HG03439 (cell line): ENCODE measurements at regions not wholly inside any gene's neighbourhood (a gene's known extent, or its start where the extent isn't known, plus 50 kb on each side); places are given as distances from the start of the nearest gene placed in this dataset.

Experiments used
- ATAC-seq: cut with Tn5 transposase; IDR thresholded peaks from one replicate; pipeline ENCODE4 v1.9.1; 2021; ENCODE audit warnings: mild to moderate bottlenecking, moderate library complexity; ENCODE audit not compliant: unreplicated experiment

DNA sequence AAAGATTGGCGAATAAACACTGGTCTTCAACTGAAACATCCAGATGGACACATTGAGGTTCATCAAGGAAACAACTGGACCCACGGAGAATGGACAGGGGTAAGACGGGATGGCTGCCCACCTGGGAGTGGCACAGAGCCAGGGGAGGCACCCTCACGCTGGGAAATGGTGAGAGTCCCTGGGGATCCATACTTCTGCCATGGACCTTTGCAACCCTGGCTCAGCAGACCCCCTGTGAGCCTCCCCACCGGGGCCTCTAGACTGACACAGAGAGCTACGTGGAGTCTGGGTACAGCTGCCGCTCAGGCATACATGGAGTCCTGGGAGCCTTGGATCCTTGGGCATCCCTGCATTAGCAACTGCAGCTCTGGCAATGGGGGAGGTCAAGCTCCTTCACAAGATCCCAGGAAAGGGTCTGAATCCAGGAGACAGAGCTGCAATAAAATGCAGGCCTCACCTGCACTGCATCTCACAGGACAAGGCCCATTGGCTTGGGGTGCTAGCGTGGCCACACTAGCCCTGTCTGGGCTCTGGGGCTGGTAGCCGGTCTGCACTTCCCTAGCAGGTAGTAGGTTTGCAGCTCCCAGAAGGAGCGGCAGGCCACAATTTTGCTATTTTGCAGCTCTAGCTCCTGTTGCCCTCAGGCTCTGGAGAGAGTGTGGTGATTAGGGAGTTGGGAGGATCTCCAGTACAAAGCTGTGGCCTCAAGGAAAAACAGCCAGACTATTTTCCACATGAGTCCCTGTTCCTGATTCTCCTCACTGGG lies 496.4 kb upstream of the LRRC4C start:
- ATAC-seq: no peak

DNA sequence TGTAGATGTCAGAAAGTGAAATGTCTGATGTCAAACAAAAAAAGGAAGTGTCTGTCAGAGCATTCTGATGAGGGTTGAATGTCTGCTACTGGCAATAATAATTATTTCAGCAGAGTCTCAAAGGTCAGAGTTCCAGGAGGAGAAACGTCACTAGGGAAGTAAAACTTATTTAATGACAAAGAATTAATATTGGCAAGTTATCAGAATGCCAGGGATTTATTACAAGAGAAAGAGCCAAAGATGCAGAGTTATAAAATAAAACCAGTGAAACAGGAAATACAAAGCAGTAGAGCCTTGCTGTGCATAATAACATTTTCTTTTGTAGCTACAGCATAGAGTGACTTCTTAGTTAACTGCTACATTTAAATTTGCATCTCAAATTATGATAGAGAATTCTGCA lies 504.0 kb upstream of the LRRC4C start:
- no peak for ATAC-seq

DNA sequence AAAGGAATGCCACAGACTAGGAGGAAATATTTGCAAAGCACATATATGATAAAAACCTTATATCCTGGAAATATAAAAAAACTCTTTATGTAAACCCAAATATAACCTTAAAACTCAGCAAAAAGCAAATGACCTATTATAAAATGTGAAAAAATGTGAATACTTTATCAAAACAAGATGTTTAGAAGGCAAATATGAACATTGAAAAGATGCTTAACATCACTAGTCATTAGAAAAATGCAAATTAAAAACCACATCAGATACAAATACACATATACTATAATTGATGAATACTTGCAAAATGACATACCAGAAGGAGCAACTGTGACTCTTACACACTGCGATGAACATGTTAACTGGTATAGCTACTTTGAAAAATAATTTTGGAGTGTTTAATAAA lies 511.2 kb upstream of the LRRC4C start:
- ATAC-seq: no peak

DNA sequence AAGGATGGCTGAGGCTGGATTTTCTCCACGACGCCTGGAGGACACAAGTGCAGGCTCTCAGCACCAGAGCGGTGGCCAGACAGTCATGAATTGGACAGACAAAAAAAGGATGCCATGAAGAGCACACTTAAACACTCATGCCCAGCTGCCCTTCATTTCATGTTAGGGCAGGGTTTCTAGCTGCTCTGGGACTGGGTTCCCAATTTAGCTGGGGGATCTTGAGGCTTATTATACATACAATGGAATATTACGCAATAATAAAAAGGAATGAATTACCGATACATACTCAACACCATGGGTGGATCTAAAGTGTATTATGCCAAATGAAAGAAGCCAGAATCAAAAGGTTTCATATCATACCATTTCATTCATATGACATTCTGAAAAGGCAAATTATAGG lies 512.1 kb upstream of the LRRC4C start:
- no peak for ATAC-seq

DNA sequence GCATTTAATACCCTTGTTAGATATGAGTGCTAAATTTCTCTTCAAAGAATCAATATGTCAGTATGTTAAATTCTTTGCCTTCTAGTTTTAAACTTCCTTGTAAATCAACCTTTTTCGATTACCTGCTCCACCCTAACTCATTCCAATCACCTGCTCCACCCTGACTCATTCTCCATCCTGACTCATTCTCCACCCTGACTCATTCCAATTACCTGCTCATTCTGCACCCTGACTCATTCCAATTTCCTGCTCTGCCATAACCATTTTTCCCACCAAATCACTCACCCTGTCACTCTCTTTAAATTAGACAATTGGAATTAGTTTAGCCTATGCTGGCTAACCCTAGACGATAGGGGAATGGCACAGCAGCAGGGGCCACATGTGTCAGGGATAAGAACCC lies 519.5 kb upstream of the LRRC4C start:
- ATAC-seq: no peak

DNA sequence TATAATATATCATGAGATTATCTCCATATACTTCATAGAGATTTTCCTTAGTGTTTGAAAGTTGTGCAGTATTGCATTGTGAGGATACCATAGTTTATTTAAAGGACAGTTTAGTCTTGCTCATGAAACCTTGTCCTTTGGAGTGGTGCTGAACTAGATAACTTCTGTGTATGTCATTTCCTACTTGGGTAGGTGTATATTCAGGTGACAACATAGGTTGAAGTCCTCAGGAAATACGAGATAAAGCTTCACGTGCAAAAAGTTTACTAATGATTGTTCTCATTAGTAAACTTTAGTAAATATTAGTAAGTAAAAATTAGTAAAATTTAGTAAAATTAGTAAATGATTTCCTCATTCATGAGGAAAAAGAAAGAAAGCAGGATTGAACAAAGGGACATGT lies 521.3 kb upstream of the LRRC4C start:
- no peak for ATAC-seq

DNA sequence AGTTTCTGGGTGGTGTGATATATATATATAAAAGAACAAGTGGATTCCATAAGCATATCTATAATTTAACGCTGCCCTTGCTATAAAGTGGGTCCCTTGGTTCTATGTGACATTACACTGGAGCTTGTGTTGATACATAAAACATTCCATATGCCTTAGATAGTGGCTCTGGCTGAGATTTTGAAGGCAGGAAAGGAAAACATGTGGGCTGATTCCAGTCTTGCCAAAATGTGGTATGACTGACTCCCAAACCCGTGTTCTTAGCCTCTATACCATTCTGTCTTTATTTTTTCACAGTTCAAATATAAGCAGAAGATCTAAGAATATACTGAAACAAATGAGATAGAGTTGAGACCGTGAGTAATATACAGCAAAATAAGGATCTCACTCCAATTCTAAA lies 522.8 kb upstream of the LRRC4C start:
- ATAC-seq: no peak

DNA sequence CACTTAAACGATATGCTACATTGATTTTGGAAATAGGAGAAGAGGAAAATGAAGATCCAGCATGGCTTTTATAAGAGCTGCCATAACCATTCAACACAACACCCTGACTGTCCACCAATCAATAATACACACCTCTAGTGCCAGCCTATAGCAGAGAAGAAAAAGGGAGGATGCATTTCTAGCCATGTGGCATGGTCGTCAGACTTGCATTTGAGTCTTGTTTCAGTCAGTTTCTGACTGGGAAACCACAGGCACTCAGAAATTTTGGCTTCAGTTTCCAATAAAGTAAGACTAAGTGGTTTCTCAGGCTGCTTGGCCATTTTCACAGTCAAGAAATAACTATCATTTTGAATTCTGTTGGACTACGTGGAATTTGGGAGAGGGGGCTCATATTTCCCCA lies 523.5 kb upstream of the LRRC4C start:
- no peak for ATAC-seq

DNA sequence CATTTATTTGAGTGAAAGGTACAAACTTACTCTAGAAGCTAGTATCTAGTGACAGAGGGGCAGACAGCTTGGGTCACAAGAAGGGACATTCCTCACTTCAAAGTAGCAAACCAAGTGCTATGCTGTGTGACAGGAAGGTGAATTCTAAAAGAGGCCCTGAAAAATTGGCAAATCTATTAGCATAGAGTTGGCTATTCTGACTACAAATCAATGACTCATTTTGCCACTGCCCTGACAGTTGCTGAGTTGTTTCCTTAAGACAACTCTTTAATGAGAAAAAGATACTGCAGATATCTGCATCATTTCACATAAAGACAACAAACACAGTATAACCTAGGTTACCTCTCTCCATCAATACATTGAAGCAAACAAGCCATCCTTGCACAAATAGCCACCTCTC lies 524.0 kb upstream of the LRRC4C start:
- no peak for ATAC-seq

DNA sequence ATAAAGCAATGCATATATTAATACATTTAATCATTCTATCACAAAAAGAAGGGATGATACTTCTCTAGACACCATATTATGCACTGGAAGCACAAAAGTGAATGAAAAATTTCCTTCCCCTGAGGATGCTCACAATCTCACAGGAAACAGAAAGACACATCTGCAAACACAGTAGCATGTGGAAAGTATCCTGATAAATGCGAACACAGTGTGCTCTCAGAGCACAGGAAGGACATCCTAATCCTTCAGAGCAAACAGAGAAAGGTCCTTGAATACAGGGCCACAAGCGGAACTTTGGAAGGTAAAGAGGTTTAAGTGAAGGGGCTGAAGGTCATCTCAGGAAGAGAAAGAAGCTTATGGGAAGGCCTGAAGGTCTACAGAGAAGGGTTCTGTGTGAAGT lies 524.6 kb upstream of the LRRC4C start:
- no peak for ATAC-seq

DNA sequence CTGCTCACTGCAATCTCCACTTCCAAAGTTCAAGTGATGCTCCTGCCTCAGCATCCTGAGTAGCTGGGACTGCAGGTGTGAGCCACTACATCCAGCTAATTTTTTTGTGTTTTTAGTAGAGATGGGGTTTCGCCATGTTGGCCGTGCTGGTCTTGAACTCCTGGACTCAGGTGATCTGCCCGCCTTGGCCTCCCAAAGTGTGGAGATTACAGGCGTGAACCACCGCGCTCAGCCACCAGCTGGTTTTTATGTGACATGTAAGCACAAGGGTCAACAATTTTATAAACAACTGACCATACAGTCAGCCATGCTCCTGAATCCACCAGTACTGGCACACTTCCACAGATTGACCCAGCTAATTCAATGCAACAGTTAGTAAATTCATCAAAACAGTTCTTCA lies 526.3 kb upstream of the LRRC4C start:
- no peak for ATAC-seq

DNA sequence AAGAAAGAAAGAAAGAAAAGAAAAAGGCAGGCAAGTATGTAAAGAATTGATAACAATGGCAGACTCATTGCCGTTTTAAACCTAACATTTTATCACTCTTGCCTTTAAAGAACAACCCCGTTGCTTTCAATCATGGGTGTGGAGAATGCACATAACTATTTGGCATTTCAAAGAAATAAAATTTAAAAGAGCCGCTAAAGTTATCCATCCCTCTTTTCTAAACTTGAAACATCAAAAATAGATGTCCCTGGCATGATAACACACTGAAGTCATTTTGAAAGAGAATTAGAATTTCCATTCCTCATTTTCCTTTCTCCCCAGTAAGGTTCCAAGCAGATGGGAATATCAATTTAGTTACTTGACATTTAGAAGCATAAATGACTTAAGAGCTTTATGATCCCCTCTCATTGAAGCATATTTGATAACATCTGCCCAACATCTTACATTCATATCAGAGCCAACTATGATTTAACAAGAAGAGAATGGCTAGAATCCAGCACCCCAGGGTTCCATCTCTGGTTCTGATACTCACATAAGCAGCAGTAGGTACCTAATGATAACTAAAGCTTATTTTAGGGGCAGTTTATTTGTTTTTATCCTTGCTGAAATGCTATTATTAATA lies 529.6 kb upstream of the LRRC4C start:
- no peak for ATAC-seq

DNA sequence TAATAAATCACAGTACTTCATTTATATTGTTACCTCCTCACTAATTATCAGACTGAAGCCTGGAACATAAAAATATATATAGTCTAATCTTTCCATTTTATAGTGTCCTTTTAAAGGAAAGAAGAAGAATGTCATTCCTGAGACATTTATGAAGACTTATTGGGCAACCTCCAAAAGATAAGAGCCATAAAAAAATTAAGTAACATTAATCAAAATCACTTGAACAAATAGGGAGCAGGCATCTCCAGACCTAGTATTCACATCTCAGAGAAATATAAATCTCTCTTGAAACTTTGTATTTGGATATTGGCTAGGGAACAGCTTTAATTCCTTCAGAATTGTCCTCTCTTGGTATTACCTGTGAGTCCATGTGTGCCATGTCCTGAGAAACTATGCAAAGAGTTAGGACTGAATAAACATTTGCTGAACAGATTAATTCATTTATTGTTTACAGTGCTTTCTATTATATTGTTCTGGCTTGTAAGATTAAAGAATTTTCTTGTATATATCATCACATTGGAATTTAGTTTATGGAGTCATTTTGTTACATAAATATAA lies 530.5 kb upstream of the LRRC4C start:
- ATAC-seq: no peak

DNA sequence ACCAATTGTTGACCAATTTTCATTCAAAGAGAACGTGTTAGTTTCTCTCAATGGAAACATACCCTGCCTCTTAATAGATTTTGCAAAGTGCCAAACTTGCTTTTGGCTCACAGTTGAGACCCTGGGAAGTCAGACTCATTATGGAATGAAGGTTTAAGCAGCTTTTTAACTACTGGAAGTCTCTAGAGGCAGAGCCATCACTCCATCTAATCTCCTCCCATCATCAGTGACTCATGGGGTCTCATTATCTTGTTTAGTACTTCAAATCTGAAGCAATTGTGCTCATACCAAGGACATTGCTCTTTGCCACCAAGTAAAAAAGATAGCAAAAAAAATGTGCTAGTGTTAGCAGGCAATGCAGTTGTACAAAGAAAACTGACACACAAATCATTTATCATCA lies 537.1 kb upstream of the LRRC4C start:
- ATAC-seq: no peak

DNA sequence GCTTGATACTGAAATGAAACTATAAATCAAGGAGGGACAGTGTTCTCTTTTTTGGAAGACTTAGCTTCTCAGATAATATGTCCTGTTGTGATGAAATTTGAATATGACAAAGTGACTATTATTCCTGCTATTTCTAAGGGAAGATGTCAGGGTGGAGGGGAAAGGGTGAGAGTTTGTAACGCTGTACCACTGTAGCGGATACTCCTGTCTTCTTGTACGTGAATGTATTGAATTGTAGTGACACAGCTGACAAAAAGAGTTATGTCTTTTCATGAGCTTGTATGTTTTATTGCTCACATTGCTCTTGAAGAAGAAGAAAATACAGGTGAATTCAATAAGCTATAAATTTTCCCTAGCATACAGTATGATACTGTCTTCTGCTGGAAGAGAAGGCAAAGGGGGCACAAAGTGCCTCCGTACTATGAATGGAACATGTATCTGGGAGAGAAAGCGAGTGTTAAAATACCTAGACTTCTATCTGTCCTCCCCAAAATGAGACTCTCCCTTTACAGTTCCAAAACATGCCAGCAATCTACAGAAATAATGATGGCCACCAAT lies 538.5 kb upstream of the LRRC4C start:
- ATAC-seq: no peak

DNA sequence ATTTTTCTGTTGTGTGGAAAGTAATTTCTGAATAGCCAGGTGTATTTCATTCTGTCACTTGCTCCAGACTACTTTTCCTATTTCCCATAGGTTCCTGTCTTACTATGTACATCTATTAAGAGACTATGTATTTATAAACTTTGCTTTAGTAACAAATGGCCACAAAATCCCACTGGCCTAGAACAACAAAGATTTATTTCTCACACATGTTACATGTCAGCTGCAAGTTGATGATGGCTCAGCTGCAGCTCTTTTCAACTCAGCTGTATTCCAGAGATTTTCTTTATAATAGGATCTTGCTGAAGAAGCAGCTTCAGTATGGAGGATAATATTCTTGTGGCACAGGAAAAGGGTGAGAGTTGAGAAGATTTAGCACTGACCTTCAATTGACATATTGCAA lies 539.6 kb upstream of the LRRC4C start:
- no peak for ATAC-seq

DNA sequence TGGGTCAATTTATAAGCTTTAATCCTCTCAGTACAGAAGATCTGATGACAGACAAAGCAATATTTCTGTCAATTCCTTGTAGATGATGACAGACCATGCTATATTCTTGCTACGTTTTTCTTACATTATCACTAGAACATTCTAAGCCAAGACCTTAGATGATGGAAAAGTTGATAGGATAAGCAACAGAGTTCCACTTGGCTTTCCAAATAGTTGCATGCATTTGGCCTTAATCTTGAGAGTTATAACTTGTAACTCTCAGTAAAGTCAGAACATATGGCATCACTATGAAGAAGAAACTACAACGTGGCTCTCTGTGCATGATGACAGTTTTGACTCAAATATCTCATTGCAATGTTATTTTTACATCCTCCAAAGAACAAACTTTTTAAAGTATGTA lies 544.3 kb upstream of the LRRC4C start:
- no peak for ATAC-seq

DNA sequence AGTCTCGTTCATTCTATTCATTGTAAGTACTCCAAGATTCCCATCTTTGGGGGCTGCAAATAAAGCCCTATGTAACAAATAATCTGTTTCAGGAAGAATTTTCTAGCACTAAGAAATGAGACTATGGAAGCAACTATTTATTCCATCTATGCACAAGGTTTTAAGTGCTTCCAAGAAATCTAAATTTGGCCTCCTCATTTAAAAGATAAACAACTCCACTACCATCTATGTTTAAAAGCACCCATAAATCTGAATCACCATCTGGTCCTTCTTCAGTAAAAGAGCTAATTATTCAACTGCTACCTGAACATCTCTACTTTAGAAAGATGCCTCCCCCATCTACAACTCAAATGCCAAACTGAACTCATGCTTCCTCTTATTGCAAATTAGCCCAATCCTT lies 547.3 kb upstream of the LRRC4C start:
- no peak for ATAC-seq

DNA sequence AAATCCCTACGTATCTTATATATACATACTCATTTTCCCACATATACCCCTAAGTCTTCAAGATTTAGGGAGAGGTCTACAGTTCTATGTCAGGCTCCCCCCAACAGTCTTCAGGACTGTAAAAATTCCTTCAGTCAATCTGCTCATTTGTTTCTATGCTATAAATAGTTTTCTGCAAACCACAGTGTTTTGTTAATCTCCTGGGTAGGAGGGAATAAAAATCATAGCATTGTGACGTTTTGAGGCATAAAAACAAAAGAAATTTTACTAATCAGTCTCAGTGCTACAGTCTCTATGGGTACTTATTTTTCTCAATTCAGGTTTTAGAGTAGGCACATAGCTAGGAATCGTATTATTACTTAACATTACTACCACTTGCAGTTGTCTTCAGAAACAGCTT lies 552.8 kb upstream of the LRRC4C start:
- no peak for ATAC-seq

DNA sequence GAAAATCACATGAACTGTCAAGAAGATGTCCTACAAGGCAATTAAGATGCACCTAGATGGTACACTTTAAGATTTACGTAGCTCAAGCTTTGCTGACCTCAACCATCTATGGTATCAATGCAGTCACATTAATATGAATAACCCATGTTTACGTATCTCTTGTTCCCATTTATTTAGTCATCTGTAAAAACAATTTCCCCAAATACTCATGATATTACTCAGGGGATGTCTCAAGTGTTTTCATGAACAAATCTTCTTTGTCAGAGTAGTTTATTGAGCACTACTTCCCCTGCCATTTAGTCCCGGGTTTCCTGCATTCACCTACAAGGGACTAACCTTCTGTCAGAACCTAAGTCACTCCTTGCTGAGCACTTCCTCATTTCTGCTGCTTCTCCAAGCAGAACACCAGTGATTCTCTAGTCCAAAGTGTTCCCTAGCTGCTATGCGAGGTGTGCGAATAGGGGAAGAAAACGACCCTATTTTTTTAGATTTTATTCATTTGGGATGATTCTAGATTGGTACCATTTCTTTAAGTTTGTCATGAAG lies 554.3 kb upstream of the LRRC4C start:
- no peak for ATAC-seq

DNA sequence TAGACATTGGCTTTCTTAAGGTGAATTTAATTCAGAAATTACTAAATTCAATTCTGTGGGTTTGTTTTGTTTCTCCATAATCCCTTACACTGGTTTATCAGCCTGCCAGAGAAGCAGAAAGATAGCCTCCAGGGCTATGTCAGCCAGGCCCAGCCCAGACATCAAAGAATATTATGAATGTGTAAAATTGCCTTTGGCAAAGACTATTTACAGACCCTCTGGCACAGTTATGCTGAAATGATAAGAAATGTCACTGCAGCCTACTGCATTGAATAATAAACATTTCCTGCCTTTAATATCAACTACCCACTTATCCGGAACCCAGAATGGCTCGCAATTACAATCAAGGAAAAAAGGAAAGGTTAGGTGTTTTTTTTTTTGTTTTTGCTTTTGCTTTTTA lies 562.5 kb upstream of the LRRC4C start:
- ATAC-seq: no peak

DNA sequence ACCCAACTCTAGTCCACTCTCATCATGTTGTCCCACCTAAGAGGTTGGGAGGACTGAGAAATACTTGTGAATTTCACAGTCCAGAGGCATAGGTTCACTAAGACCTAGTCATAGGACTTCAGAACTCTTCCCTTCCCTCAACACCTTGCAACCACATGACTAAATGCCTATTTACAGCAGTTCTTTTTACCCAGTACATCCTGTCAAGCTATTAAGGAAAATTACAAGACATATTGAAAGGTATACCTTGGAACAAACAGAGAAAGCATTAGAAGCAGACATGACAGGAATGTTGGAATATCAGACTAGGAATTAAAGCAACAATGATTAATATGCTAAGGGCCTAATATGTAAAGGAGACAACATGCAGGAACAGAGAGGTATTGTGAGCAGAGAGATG lies 563.8 kb upstream of the LRRC4C start:
- no peak for ATAC-seq
